K562 (cell line): ENCODE measurements at regions not wholly inside any gene's neighbourhood (a gene's known extent, or its start where the extent isn't known, plus 50 kb on each side); places are given as distances from the start of the nearest gene placed in this dataset.

Experiments used
- ATAC-seq: fragments of 200-7000 bp; cut with Tn5 transposase; 3 replicates; pipeline ENCODE4 v1.9.1; 2020; ENCODE audit warnings: moderate library complexity
- BruUV-seq: library from RNA; stranded (reverse); fragments of 400-500 nt; replicated peaks from 2 replicates; lab custom pipeline; 2021; lab: Mats Ljungman, UMichigan
- CTCF ChIA-PET: fragments of 300-600 bp; formaldehyde crosslinking; extraction: SDS; loops from one replicate; lab custom pipeline; 2021; ENCODE audit warnings: low intra/inter-chr PET ratio; lab: Yijun Ruan, JAX
- POLR2A ChIA-PET: fragments of 300-600, 350-650 bp; sonication (Branson Sonifier 250); formaldehyde crosslinking; extraction: SDS; loops from one replicate; lab custom pipeline; 2021; ENCODE audit warnings: antibody characterized with exemption, inconsistent platforms; lab: Yijun Ruan, JAX
- DNase-seq, 4 experiments: peaks; one replicate each; pipeline versions ENCODE4 v3.0.0 to v3.0.0-alpha.2; 2011 to 2018; ENCODE audit warnings: low spot score in 3 of 4, mixed read lengths in 3 of 4; ENCODE audit errors: extremely low read depth in 1 of 4
- FAIRE-seq: peaks from 2 replicates; lab custom pipeline; 2011; peaks lifted over from hg19 to GRCh38; lab: Jason Lieb, UNC
- H2AFZ ChIP-seq: 2 replicates; pipeline ENCODE4 v1.6.0; 2011; ENCODE audit warnings: low read depth, low read length, control low read depth, inconsistent platforms
- H3K27ac ChIP-seq: fragments of 200-600 bp; 3 replicates; pipeline ENCODE4 v1.8.0; 2011; ENCODE audit warnings: low read depth, mild to moderate bottlenecking, control low read depth, inconsistent platforms, low read length, moderate library complexity, mixed read lengths; ENCODE audit errors: extremely low read depth
- H3K27me3 ChIP-seq, 2 experiments: fragments of 300-600 bp in 1 of 2; 2 replicates in 1 of 2; 3 replicates in 1 of 2; pipeline versions ENCODE4 v1.6.0 to v1.8.0; 2011; ENCODE audit warnings: inconsistent platforms in 2 of 2, low read length in 2 of 2, mild to moderate bottlenecking in 1 of 2, mixed read lengths in 1 of 2, moderate library complexity in 1 of 2; ENCODE audit not compliant: control insufficient read depth in 2 of 2, insufficient read depth in 2 of 2
- H3K36me3 ChIP-seq: fragments of 300-600 bp; 3 replicates; pipeline ENCODE4 v1.8.0; 2011; ENCODE audit warnings: mild to moderate bottlenecking, low read length, inconsistent platforms; ENCODE audit not compliant: control insufficient read depth, insufficient read depth
- H3K4me1 ChIP-seq, 2 experiments: fragments of 200-600 bp in 1 of 2; replicated peaks in 1 of 2; 2 replicates in 1 of 2; 3 replicates in 1 of 2; pipeline versions ENCODE4 v1.5.1 to v1.8.0; 2011; ENCODE audit warnings: inconsistent platforms in 2 of 2, low read length in 2 of 2, mild to moderate bottlenecking in 1 of 2, mixed read lengths in 1 of 2, moderate library complexity in 1 of 2; ENCODE audit not compliant: control insufficient read depth in 2 of 2, insufficient read depth in 2 of 2
- H3K4me2 ChIP-seq: 2 replicates; pipeline ENCODE4 v1.6.1; 2011; ENCODE audit warnings: low read length, control low read depth, inconsistent platforms, mixed read lengths; ENCODE audit not compliant: insufficient read depth
- H3K4me3 ChIP-seq: fragments of 200-600 bp; sonication (generic), shearing (Covaris generic); 2 replicates; pipeline ENCODE4 v1.5.1; 2016; ENCODE audit warnings: control low read depth, inconsistent platforms
- H3K79me2 ChIP-seq: fragments of 200-600 bp; 3 replicates; pipeline ENCODE4 v1.8.0; 2011; ENCODE audit warnings: low read length, inconsistent platforms; ENCODE audit not compliant: control insufficient read depth, insufficient read depth
- H3K9ac ChIP-seq, 2 experiments: 2 replicates each; pipeline versions ENCODE4 v1.6.0 to v1.6.1; 2011; ENCODE audit warnings: low read depth in 2 of 2, low read length in 2 of 2, control low read depth in 1 of 2, inconsistent platforms in 1 of 2, mild to moderate bottlenecking in 1 of 2, mixed read lengths in 1 of 2; ENCODE audit not compliant: insufficient read depth in 1 of 2
- H3K9me1 ChIP-seq: one replicate; pipeline ENCODE4 v1.6.0; 2011; ENCODE audit warnings: inconsistent platforms, mild to moderate bottlenecking, low read length, moderate library complexity; ENCODE audit not compliant: control insufficient read depth, insufficient read depth
- H3K9me3 ChIP-seq: replicated peaks from 2 replicates; pipeline ENCODE4 v1.5.1; 2011; ENCODE audit warnings: low read depth, low read length, inconsistent platforms; ENCODE audit not compliant: control insufficient read depth, insufficient read depth
- H4K20me1 ChIP-seq: replicated peaks from 2 replicates; pipeline ENCODE4 v1.6.1; 2011; ENCODE audit warnings: low read length, inconsistent platforms, mixed read lengths; ENCODE audit not compliant: control insufficient read depth, insufficient read depth
- BRF1 ChIP-seq: IDR thresholded peaks from 3 replicates; pipeline ENCODE4 v1.6.1; 2011; ENCODE audit warnings: borderline replicate concordance, mild to moderate bottlenecking; ENCODE audit not compliant: insufficient read length; ENCODE audit errors: extremely low read depth
- FOXK1 ChIP-seq: sonication (generic); formaldehyde crosslinking; IDR thresholded peaks from 2 replicates; pipeline ENCODE4 v1.8.0; 2022; ENCODE audit warnings: missing genetic modification reagents, mild to moderate bottlenecking, borderline replicate concordance
- MTA2 ChIP-seq: fragments of 450-650 bp; IDR thresholded peaks from 2 replicates; pipeline ENCODE4 v1.6.1; 2016; ENCODE audit warnings: low read depth
- NBN ChIP-seq: fragments of 450-650 bp; IDR thresholded peaks from 2 replicates; pipeline ENCODE4 v1.6.1; 2016; ENCODE audit warnings: low read depth, mild to moderate bottlenecking
- NKRF ChIP-seq: fragments of 450-650 bp; IDR thresholded peaks from 2 replicates; pipeline ENCODE4 v1.6.1; 2016; ENCODE audit warnings: borderline replicate concordance
- NR2F6 ChIP-seq: fragments of 450-650 bp; formaldehyde crosslinking; IDR thresholded peaks from 2 replicates; pipeline ENCODE4 v1.4.0; 2020; ENCODE audit warnings: mild to moderate bottlenecking
- RAD21 ChIP-seq, 2 experiments: fragments of 250-450 bp in 1 of 2; fragments of 450-650 bp in 1 of 2; sonication (Bioruptor Pico) in 1 of 2; formaldehyde crosslinking in 1 of 2; IDR thresholded peaks in 1 of 2; conservative IDR thresholded peaks in 1 of 2; 2 replicates each; pipeline versions ENCODE4 v1.4.0 to v1.8.0; 2020 to 2022; ENCODE audit warnings: mild to moderate bottlenecking in 2 of 2, moderate library complexity in 1 of 2
- RNF2 ChIP-seq: sonication (generic); IDR thresholded peaks from 2 replicates; pipeline ENCODE4 v1.6.1; 2016
- ZBTB1 ChIP-seq: sonication (generic); formaldehyde crosslinking; IDR thresholded peaks from 2 replicates; pipeline ENCODE4 v1.8.1; 2023; ENCODE audit warnings: missing genetic modification reagents, low read depth, mild to moderate bottlenecking, borderline replicate concordance
- ZBTB49 ChIP-seq: sonication (generic); formaldehyde crosslinking; IDR thresholded peaks from 2 replicates; pipeline ENCODE4 v1.8.0; 2022; ENCODE audit warnings: missing genetic modification reagents, mild to moderate bottlenecking, borderline replicate concordance
- ZFPM2 ChIP-seq: fragments of 250-450 bp; sonication (Bioruptor Pico); IDR thresholded peaks from 2 replicates; pipeline ENCODE4 v1.5.1; 2022; ENCODE audit warnings: mild to moderate bottlenecking
- ZNF76 ChIP-seq: fragments of 250-450 bp; sonication (Bioruptor Pico); IDR thresholded peaks from 2 replicates; pipeline ENCODE4 v1.4.0; 2020; ENCODE audit warnings: mild to moderate bottlenecking, moderate library complexity, borderline replicate concordance
- ZNF780A ChIP-seq: fragments of 250-450 bp; sonication (Bioruptor Pico); IDR thresholded peaks from 2 replicates; pipeline ENCODE4 v1.5.0; 2021; ENCODE audit warnings: mild to moderate bottlenecking
- WGBS: fragments of 100-300 bp; shearing (Covaris generic); methylation state at CpG from one replicate; pipeline ENCODE4 v1.1.6; 2016; ENCODE audit warnings: low coverage, mixed read lengths; ENCODE audit not compliant: insufficient coverage; ENCODE audit errors: missing lambda C conversion rate; 5-methylcytosine and 5-hydroxymethylcytosine counted together
- in situ Hi-C: fragments of 300-500 bp; cut with MboI; formaldehyde crosslinking; loops from 4 replicates; pipeline ENCODE4 v1.15.0; 2018; ENCODE audit warnings: inconsistent platforms, mixed read lengths
- intact Hi-C: fragments of 100-400 bp; cut with micrococcal nuclease; formaldehyde crosslinking; loops from 2 replicates; pipeline ENCODE4 v1.14.2; 2022
- TF ChIP-seq, protein P1 (sequence below): fragments of 250-450 bp; sonication (Bioruptor Pico); IDR thresholded peaks from 2 replicates; pipeline ENCODE4 v1.5.0; 2021; ENCODE audit warnings: mild to moderate bottlenecking, borderline replicate concordance
- TF ChIP-seq, protein P2 (sequence below): sonication (generic); formaldehyde crosslinking; IDR thresholded peaks from 2 replicates; pipeline ENCODE4 v1.8.1; 2023; ENCODE audit warnings: mild to moderate bottlenecking, missing genetic modification reagents

GRCh38 chr7:46490406-46490805 is 569.3 kb upstream of the IGFBP3 start:
- CTCF ChIA-PET, result no interaction called here
- Histone ChIP-seq H3K4me2 (no peak overlapping the region), H3K9ac (no peak overlapping the region), H3K36me3 (no peaks in the 10 kb centered on the region), H3K27me3 (no peaks in the 10 kb centered on the region), H3K4me1 (no peaks in the 10 kb centered on the region), H3K27ac (no peak overlapping the region), H3K9me1 (no peaks in the 10 kb centered on the region), H4K20me1 (no peaks in the 10 kb centered on the region), H3K4me3 (no peak overlapping the region), H3K9me3 (peaks cover 2% of the 10 kb centered on the region; the same call in 1 of the 2 replicates), H3K79me2 (no peaks in the 10 kb centered on the region), H2AFZ (no peak overlapping the region)
- no peak for TF ChIP-seq FOXK1
- TF ChIP-seq, protein P1, sequence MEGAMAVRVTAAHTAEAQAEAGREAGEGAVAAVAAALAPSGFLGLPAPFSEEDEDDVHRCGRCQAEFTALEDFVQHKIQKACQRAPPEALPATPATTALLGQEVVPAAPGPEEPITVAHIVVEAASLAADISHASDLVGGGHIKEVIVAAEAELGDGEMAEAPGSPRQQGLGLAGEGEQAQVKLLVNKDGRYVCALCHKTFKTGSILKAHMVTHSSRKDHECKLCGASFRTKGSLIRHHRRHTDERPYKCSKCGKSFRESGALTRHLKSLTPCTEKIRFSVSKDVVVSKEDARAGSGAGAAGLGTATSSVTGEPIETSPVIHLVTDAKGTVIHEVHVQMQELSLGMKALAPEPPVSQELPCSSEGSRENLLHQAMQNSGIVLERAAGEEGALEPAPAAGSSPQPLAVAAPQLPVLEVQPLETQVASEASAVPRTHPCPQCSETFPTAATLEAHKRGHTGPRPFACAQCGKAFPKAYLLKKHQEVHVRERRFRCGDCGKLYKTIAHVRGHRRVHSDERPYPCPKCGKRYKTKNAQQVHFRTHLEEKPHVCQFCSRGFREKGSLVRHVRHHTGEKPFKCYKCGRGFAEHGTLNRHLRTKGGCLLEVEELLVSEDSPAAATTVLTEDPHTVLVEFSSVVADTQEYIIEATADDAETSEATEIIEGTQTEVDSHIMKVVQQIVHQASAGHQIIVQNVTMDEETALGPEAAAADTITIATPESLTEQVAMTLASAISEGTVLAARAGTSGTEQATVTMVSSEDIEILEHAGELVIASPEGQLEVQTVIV, result no peak
- no peak for TF ChIP-seq NBN
- no peak for TF ChIP-seq ZBTB49 (CRISPR knock-in tag)
- TF ChIP-seq NKRF, result no peak
- no peak for TF ChIP-seq NR2F6 (CRISPR knock-in tag)
- no peak for TF ChIP-seq ZNF780A (CRISPR knock-in tag)
- TF ChIP-seq ZBTB1 (CRISPR knock-in tag), result no peak
- TF ChIP-seq MTA2, result no peak
- no peak for TF ChIP-seq ZNF76
- TF ChIP-seq ZFPM2 (CRISPR knock-in tag), result no peak
- TF ChIP-seq, protein P2, sequence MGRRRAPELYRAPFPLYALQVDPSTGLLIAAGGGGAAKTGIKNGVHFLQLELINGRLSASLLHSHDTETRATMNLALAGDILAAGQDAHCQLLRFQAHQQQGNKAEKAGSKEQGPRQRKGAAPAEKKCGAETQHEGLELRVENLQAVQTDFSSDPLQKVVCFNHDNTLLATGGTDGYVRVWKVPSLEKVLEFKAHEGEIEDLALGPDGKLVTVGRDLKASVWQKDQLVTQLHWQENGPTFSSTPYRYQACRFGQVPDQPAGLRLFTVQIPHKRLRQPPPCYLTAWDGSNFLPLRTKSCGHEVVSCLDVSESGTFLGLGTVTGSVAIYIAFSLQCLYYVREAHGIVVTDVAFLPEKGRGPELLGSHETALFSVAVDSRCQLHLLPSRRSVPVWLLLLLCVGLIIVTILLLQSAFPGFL (CRISPR knock-in tag), result no peak
- no peak for TF ChIP-seq RAD21 (CRISPR knock-in tag; conservative IDR thresholded peaks at IDR 0.05 in 1 of 2, IDR thresholded peaks at IDR 0.05 in 1 of 2)
- no peak for TF ChIP-seq BRF1
- TF ChIP-seq RNF2, result no peak
- intact Hi-C loops, result no loop called here
- no peak for ATAC-seq
- POLR2A ChIA-PET, result no interaction called here
- 0% methylated on average over 1 of the region's 1 CpG for WGBS
- no peak for DNase-seq
- FAIRE-seq, result no peak
- no TSS peak for BruUV-seq
- in situ Hi-C loops, result no loop called here
